HG03045 (cell line): ENCODE measurements at regions not wholly inside any gene's neighbourhood (a gene's known extent, or its start where the extent isn't known, plus 50 kb on each side); places are given as distances from the start of the nearest gene placed in this dataset.

Source experiments
- ATAC-seq: cut with Tn5 transposase; IDR thresholded peaks from one replicate; pipeline ENCODE4 v1.9.1; 2021; ENCODE audit warnings: mild to moderate bottlenecking, moderate library complexity; ENCODE audit not compliant: unreplicated experiment

DNA sequence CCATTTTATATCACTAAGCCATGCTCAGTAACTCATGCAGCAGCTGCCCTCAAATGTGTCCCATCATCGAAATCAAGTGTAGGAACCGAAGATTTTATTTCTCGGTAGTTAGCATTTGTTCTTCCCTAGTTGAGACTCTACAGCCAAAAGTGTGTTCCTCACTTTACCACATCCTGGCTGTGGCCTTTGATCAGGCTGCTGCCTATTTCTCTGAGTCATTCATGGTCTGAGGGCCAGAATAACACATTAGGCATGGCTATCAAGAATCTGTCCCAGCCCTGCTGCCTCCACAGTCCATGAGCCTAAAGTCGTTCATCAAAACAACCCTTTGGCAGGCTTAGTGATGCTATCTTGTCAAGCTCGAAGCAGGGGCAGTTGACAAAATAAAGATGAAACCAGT, 300.1 kb downstream of the TDRD15 start:
- no peak for ATAC-seq

DNA sequence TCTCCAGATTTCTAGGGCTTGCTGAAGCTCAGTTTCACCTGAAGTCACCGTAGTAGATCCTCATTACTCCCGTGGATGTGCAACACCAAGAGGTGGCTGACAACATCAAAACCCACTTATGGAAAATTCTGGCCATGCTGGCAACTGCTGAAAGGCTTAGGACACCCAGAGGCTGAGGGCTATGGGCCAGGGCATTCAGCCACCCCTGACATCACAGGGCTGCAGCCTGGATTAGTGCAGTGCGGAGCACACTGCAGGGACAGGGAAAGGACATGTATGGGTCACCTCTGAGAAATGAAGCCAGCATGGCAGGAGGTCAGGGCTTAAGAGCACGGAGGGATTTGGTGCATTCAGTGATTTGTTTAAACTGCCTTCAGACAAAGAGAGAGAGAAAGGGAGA, 300.6 kb downstream of the TDRD15 start:
- no peak for ATAC-seq

GRCh38 chr2:21427606-21428005, 303.8 kb downstream of the TDRD15 start:
- no peak for ATAC-seq

DNA sequence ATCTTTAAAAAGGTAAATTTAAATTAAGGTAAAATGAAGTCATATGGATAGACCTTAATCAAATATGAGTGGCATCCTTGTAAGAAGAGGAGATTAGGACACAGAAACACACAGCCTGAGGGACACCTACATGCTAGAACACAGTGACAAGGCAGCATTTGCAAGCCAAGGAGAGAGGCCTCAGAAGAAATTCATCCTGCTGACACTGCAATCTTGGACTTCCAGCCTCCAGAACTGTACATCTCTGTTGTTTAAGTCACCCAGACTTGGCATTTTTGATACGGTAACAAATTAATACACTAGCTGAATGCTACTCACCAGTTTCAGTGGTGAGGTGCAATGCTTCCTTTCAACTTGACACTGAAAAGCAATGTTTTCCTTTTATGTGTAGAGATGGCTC, 305.0 kb downstream of the TDRD15 start:
- no peak for ATAC-seq

DNA sequence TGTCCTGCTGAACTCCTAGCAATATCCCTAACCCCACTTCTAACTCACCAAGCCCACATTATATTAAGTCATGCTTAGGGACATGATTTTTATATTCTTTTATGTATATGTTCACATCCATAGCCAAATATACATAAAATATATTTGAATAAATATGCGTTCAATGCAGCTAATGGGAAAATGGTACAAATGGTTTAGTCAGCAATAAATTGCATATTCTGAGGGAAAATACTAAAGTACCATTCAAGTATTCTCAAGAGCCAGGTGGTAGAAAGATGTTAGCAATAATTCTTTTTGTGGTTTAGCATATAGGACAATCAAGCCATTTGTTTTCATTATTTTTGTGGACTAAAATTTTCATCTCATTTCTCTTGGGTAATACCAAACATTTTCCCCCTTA, 306.0 kb downstream of the TDRD15 start:
- no peak for ATAC-seq

GRCh38 chr2:21431078-21431477, 307.3 kb downstream of the TDRD15 start:
- ATAC-seq = no peak

DNA sequence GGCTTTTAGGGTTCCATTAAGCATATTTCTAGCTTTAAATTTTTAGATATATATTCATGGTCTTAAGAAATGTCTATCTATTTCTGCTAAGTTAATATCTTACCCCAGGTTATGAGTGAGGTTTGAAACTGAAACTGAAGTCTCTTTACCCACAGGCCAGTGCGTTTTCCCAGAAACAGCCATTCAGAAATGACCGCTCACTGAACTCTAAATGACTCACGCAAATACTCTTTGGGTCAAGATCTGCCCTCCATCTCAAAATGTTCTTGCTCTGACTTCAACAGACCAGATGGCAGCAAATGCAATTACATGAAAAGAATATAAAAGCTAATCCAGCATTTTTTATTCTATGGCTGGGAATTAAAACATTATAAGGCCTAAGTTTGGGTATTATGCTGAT, 315.2 kb downstream of the TDRD15 start:
- ATAC-seq = no peak

DNA sequence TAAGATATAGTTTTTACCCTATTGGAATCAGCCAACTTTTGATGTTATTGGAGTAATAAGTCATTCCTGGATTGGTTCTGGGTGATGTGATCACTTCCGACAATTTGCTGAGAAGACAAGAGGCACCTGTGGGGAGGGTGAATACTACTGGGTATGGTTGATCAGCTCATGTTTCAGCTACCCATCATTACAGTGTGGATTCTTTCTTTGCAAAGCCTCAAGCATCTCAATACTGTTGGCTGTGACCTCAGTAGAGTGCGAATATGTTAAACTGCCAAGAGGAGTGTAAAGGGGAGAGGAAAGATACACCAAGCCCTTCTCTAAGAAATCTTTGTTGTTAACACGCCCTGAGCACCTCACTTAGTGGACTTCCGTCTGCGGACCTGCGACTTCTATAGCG, 317.7 kb downstream of the TDRD15 start:
- no peak for ATAC-seq

DNA sequence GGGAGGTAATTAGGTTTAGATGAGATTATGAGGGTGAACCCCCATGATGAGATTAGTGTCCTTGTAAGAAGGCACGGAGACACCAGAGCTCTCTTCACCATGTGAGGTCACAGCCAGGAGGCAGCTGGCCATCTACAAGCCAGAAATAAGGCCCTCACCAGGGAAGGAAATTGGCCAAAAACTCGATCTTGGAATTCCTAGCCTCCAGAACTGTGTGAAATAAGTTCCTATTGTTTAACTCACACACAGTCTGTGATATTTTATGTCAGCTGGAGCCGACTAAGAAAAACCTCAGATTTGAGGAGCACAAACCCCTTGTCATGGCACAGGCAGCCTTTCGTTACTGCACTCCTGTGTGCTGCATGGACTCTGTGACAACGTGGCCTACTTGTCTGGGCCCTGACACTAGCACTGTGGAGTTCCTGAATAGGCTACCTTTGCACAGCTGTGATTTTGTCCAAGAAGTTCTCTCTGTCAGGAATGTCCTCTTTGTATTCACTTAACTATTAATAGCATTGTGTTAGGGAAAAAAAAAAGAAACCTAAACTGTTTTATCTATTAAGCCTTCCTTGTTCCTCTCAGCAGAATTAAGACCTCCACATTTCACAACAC, 319.8 kb downstream of the TDRD15 start:
- no peak for ATAC-seq

- ATAC-seq = no peak
These were observed 326.1 kb downstream of the TDRD15 start for GRCh38 chr2:21449881-21450280.

DNA sequence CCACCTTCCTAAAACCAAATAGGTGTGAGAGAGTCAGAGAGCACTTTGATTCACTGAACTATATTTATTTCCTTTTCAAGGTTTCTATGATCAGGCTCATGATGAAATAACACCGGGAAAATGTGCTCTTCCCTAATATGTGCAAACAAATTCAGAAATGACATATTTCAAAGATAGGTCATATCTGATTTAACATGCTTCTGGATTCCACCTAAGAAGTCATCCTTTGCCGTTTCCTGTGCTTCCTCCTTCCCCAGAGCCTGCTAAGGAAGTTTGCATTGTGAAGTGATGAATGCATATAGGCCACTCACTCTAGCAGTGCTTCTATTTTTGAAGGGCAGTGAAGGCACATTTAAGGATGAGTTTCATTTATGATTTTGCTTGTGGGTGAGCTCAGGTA, 327.6 kb downstream of the TDRD15 start:
- ATAC-seq = no peak

GRCh38 chr2:21452263-21452662, 328.5 kb downstream of the TDRD15 start:
- no peak for ATAC-seq

DNA sequence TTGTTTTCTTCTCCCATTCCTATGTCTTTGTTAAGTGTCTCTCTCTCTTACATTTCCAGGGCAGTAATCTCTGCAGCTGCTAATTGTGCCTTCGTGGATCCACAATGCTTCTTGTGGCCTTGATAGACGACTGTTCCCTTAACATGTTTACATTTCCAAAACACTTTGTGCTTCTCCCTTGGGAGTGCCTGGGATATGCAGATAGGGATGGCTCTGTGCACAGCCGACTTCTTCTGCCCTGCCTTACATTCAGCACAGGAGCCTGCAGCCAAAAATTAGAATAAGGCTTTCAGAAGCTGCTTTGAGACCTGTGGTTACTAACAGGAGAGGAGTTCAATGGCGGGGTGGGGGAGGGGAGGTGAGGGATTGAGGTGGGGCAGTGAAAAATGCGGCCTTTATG, 328.9 kb downstream of the TDRD15 start:
- ATAC-seq = no peak

DNA sequence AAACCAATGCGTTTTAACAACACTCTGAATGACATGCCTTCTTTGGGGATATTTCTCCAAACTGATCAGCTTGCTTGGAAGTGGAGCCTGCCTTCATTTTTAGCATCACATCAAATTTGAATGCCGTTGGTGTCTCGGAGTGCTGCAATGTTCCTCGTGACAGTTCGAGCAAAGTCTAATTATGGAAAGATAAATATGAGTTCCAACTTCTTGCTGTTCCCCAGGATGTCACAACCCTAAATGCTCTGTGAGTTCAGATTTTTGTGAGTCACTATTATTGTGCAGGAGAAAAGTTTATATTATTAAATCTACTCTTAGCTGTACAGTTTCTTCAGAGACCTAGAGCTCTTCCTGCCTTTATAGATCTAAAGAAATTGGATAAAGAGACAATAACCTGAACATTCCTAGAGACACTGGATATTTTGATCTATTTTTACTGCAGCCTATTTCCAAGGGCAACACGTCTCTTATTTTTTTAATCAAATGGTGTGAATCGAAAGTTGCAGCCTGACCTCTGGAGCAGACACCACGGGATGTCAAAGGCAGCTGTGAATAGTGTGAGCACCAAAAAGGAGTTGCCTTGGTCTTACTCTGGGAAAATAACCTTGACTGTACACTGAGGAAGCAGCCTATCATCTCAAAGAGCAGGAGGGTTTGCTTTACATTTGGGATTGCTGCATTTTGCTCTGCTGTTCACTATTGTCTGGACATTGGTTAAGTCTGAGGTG, 330.1 kb downstream of the TDRD15 start:
- no peak for ATAC-seq

DNA sequence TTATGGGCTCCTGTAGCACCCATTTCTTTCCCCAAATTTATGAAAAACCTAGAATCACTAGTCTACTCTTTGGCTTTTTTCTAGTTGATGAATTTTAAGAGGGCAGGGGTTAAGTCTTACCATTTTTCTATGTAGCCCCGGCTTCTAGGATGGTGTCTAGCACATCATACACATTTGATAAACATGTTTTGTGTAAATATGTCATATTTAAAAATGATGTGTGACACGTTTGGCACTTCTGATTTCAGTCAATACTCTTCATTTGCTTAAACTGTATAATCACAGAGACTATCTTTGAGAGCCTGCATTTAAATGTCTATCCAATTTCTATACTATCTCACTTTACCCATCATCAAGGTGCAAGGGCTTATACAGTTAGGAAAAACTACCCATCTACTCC, 331.1 kb downstream of the TDRD15 start:
- ATAC-seq = no peak

GRCh38 chr2:21461754-21462240, 338.0 kb downstream of the TDRD15 start:
- no peak for ATAC-seq

DNA sequence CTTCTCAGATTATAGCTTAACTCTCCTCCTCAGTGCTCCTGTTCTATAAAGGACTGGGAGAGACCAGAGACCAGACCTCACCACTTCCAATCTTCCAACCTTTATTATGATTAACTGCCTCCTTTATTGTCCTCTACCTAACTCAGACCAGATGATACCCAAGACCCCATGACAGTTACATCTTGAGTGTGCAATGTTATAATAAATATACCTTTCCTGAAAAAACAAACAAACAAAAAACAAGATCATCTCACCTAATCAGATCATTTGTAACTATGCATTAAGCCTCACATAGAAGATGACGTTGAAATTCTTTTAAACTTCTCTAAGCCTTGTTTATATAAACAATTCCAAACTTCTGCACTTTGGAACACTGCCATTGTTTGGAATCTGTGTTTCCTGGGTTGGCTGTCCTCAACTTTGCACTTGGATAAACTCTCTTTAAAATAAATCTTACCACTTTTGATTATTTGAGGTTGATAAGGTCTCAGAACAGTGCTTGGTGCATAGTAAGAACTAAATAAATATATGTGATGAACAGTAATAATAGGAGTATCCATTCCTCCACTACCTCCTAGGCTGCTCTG, 342.7 kb downstream of the TDRD15 start:
- no peak for ATAC-seq

DNA sequence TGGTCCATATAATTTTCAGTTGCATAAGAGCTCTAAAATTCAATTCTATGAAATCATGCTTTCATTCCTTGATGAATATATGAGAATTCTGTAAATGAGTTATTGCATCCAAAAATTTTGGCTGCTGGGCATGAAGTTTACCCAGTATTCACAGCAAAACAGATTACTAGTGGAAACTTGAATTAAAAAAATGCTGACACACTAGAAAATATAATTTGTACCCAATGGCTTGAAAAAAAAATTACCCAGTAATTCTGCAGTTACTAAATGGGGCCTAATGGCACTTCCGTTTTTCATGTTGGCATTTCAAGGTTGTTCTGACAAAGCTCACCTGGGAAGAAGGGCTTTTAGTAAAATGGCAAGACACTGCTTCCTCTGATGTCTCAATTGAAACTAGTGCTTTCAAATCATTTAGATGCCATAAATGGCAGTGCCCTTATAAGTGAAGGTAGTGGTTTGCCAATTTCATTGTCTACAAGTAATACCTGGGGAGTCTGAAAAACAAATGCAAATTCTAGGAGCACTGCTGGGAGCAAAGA, 343.6 kb downstream of the TDRD15 start:
- ATAC-seq = no peak

DNA sequence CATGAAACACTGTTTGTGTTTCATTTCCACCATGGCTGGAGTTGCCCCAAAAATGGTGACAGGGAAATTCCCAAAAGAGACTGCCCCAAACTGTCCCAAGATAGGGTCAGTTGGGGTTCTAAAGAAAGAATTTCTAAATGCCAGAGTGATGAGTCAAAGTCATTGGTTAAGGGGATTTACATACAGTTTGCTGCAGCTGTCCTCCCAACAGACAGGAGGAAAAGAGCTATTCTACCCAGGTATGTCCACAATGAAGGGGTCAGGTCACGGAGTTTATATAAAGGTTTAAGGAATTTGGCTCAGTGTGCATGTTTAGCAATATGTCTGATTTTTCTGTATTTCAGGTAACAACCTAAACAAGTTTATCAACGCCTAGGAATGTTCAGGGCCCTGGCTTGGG, 344.1 kb downstream of the TDRD15 start:
- no peak for ATAC-seq

- ATAC-seq = no peak
These were observed 344.9 kb downstream of the TDRD15 start for GRCh38 chr2:21468624-21469023.

GRCh38 chr2:21469158-21469557, 345.4 kb downstream of the TDRD15 start:
- ATAC-seq = no peak

DNA sequence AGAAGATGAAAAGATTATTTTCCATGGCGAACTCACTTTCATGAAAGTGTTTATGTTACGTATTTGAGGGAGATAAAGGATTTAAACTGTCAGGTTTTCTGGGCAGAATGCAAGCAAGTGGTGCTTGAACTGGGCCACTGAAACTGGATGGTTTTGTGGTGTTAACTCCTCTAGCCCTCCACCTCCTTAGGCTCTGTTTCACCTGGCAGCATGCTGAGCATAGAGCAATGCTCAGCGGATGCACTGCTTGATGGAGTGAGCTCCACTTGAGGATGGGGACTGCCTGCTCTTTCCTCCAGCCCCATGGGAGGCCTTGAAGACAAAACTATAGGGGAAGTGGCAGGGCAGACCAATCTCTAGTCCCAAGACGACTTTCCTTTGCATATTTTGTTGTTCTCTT, 345.8 kb downstream of the TDRD15 start:
- ATAC-seq = no peak
